GM21529 (cell line): ENCODE measurements at regions not wholly inside any gene's neighbourhood (a gene's known extent, or its start where the extent isn't known, plus 50 kb on each side); places are given as distances from the start of the nearest gene placed in this dataset.

Experiments
- ATAC-seq: cut with Tn5 transposase; IDR thresholded peaks from one replicate; pipeline ENCODE4 v1.9.1; 2021; ENCODE audit not compliant: unreplicated experiment

DNA sequence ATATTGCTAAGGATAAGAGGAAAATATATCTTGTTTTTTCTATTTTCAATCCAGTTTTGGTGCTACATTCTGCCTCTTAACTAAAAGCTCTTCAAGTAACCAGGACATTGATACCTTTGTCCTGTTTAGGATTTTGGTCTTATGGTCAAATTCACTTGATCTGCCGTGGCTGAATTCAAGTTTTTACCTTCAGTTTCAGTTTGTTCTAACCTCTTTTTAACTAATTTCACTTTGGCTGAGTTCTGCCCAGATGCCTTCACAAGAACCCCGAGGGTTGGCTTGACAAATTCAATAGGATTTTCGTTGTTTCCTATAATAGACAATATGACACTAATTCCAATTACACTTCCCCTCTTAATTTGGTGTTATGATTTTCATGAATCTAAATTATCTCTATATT is 84.5 kb upstream of the C1orf21 start:
- no peak for ATAC-seq

DNA sequence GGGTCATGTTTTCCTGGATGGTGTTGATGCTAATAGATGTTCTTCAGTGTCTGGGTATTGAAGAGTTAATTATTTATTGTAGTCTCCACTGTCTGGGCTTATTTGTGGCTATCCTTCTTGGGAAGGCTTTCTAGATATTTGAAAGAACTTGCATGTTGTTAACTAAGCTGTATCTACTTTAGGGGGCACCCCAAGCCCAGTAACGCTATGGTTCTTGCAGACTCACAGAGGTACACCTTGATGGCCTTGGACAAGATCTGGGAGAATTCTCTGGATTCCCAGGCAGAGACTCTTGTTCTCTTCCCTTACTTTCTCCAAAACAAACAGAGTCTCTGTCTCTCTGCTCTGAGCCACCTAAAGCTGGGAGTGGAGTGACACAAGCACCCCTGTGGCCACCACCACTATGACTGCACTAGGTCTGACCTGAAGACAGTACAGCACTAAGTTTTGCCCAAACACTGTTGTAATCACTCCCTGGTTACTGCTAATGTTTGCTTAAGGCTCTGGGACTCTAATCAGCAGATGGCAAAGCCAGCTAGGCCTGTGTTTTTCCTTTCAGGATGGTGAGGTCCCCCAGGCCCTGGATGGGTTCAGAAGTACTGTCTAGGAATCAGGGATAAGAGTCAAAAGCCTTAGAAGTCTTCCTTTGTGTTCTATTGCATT is 76.5 kb upstream of the C1orf21 start:
- no peak for ATAC-seq

DNA sequence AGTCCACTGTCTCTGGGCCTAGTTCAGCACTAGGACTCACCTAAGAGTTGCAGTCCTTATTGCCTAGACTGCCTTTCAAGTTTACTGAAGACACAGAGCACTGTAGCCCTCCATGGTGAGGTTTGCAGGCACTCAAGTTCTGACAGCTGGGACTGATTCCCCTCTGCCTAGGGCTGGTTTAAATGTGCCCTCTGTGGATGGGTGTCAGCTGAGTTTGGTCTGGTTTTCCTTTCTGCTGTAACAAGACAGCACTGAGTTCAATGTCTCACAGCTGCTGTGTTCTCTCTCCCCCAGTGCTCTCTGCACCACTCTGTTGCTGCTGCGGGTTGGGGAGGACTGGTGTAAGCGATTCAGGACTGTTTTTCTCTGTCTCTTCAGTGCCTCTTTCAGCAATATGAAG is 75.2 kb upstream of the C1orf21 start:
- ATAC-seq, result no peak

DNA sequence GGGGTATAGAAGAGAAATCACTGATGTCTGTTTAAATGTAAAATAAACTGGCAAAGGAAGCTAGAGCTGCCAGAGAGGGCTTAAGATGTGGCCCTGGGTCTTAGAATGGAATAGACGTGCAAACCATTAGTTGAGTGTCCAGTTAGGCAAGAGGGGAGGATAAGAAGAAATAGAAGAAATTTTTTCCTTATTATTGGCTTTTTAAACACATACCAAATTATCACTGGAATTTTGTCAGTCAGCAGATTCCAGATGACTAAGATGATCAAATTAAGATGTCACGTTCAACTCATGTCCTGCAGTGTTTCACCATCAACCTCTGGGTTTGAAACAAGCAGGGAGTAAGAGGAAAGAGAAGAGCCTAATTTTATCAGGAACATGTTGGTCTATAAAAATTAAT is 71.6 kb upstream of the C1orf21 start:
- ATAC-seq, result no peak

DNA sequence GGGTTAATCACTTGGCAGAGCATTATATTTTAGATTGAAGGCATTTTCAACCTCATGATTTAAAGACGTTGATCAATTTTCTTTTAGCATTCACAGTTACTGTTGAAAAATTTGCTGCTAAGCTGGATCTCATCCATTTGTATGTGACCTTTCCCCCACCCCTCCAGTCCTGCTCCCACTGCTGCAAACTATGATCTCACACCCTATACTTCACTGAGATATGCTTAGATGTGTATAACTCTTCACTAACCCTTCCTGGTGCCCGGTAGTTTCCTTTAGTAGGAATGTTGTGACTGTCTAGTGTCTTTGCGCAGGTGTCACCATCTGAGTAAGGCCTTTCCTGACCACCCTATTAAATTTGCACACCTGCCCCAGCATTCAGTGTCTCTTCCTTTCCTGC is 67.0 kb upstream of the C1orf21 start:
- ATAC-seq, result no peak

DNA sequence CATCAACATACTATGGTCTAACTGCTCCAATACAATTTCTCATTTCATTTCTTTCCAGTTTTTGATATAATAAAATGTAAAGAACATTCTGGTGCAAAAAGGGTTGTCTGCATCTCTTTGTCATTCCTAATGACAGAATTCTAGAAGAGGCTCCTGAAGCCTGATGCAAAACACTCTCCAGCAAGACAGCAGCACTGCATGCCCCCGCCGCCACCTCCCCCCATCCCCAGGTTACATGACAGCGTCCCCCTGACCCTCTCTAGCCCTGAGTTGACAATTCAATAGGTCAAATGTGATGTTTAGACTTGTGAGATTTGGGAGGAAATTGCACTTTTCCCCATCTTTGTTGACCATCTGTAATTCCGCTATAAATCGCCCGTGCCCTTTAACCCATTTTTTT is 64.6 kb upstream of the C1orf21 start:
- no peak for ATAC-seq

DNA sequence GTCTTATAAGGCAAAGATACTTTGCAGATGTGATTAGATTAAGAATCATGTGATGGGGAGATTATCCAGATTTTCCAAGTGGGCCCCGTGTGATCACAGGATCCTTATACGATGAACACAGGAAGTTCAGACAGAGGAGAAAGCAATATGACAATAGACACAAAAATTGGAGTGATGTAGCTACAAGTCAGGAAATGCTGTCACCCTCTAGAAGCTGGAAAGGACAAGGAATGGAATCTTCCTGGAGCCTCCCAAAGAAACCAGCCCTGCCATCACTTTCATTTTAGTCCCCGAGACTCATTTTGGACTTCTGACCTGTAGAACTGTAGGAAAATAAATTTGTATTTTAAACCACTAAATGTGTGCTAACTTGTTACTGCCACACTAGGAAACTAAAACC is 61.9 kb upstream of the C1orf21 start:
- ATAC-seq, result no peak

DNA sequence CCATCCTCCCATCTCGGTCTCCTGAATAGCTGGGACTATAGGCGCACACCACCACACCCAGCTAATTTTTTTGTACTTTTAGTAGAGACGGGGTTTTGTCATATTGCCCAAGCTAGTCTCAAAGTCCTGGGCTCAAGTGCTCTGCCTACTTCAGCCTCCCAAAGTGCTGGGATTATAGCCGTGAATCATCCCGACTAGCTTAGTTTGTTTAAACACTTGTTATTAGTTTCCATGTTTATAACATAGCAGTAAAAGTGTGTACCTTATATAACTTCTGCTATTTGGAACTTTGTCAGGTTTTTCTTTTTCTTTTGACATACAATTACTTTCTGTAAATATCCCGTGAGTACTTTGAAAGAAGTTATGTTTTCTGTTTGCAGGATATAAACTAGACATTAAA is 60.6 kb upstream of the C1orf21 start:
- ATAC-seq, result no peak

DNA sequence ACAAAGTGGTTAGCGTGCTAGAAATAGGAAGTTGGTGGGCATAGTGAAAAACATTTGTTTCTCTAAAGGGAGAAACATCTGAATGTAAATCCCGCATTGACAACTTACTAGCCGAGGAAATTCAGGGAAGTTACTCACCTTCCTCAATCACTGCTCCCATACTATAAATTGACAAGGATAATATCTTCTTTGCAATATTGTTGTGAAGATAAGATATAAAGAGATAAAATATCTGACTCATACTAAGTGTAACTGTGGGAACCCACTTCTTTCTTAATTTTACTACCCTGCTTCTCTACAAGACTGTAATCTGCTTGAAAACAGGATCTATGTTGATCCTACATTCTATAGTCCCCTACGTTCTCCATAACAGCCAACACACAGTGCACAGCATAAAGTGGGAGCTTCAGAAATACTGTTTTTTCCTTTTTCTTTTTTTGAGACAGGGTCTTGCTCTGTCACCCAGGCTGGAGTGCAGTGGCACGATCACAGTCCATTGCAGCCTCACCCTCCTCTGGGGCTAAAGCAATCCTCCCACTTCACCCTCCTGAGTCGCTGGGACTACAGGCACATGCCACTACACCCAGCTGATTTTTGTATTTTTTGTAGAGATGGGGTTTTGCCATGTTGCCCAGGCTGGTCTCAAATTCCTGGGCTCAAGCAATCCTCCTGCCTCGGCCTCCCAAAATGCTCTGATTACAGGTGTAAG is 57.4 kb upstream of the C1orf21 start:
- no peak for ATAC-seq

DNA sequence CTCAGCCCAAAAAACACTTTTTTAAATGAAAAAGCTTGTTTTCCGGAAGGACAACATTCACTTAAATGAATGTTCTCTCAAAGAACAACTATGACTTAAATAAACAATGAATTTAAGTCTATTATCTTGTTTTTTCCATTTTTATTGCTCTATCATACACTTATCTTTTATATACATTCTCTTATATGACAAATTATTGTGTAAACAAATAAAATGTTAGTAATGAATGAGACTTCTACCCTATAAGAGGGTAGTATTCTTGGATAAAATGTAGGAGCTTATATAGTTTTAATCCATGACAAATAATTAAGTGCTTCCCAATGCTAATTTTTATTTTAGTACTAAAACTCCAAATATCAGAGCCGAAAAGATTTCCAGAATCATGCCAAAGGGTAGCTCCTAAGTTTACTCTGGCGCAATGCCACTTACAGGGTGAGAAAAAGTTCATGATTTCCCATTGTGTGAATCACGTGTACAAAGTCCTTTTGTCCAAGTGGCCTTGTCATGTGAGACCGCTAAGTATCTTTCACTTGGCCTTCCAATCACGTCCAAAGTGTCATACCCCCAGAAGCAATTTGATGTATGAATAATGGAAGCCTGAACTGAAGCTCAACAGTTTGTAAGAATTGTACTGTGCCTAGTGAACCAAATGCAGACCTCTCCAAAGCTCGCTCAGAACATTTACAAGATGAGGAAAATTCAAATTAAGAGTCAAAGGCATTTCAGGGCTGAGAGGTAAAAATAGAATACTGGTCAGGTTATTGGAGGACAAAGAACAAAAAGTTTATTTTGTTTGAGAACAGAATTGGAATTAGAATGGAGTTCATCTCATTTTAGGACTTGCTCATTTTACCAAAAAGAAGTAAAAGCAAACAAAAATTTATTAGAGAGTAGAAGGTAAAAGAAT is 56.6 kb upstream of the C1orf21 start:
- ATAC-seq, result no peak

DNA sequence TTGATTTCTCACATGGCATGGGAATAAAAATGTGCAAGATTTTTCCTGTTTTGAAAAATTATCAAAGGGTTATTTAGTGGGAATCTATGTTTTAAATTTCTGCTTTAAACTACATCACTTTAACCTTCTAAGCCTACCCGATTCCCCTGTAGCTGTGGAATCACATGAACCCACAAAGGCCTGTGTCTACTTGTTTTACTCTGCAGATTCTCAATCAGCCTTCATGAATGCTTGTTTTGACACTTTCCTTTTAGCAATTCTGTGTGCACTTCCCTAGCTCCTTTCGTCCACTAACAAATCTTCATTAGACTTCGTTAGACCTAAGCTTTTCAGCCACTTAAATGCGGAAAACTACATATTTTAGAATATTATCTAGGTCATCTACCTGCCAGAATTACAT is 56.0 kb upstream of the C1orf21 start:
- ATAC-seq, result no peak
